A549 (cell line): ENCODE measurements at regions not wholly inside any gene's neighbourhood (a gene's known extent, or its start where the extent isn't known, plus 50 kb on each side); places are given as distances from the start of the nearest gene placed in this dataset.

Experiments
- CEBPB ChIP-seq, 2 experiments: fragments of >200 bp in 1 of 2; sonication (Bioruptor Twin) in 1 of 2; formaldehyde crosslinking in 1 of 2; IDR thresholded peaks; 2 replicates each; pipeline ENCODE4 v1.6.1; 2012 to 2016
- CTCF ChIP-seq: fragments of >200 bp; sonication (Bioruptor Twin); formaldehyde crosslinking; IDR thresholded peaks from 3 replicates; pipeline ENCODE4 v1.5.1; 2016
- JUNB ChIP-seq: fragments of >200 bp; sonication (Bioruptor Twin); formaldehyde crosslinking; IDR thresholded peaks from 2 replicates; pipeline ENCODE4 v1.6.1; 2016
- KDM1A ChIP-seq: fragments of 200-600 bp; sonication (generic); IDR thresholded peaks from 2 replicates; pipeline ENCODE4 v1.6.1; 2016; ENCODE audit warnings: low read depth, mild to moderate bottlenecking
- POLR2A ChIP-seq: IDR thresholded peaks from 2 replicates; pipeline ENCODE4 v1.6.1; 2012; ENCODE audit warnings: mild to moderate bottlenecking, low read length
- RCOR1 ChIP-seq: fragments of 150-350 bp; IDR thresholded peaks from 2 replicates; pipeline ENCODE4 v1.6.1; 2014; ENCODE audit warnings: antibody characterized with exemption, low read length, low read depth
- REST ChIP-seq: fragments of 200-600 bp; sonication (generic); IDR thresholded peaks from 2 replicates; pipeline ENCODE4 v1.6.1; 2016; ENCODE audit warnings: antibody characterized with exemption, mild to moderate bottlenecking, moderate library complexity
- SREBF2 ChIP-seq: fragments of 450-650 bp; IDR thresholded peaks from 2 replicates; pipeline ENCODE4 v1.6.1; 2014; ENCODE audit warnings: mild to moderate bottlenecking, moderate library complexity
- TF ChIP-seq, protein P1 (sequence below): fragments of 450-650 bp; IDR thresholded peaks from 2 replicates; pipeline ENCODE4 v1.6.1; 2014; ENCODE audit warnings: antibody characterized with exemption

GRCh38 chr2:19272039-19272438 is 86.4 kb downstream of the OSR1 start:
- no peak for TF ChIP-seq REST
- no peak for TF ChIP-seq POLR2A
- TF ChIP-seq CEBPB (IDR thresholded peaks at IDR 0.05): no peak
- TF ChIP-seq CTCF: no peak
- TF ChIP-seq SREBF2: no peak
- no peak for TF ChIP-seq KDM1A
- TF ChIP-seq, protein P1, sequence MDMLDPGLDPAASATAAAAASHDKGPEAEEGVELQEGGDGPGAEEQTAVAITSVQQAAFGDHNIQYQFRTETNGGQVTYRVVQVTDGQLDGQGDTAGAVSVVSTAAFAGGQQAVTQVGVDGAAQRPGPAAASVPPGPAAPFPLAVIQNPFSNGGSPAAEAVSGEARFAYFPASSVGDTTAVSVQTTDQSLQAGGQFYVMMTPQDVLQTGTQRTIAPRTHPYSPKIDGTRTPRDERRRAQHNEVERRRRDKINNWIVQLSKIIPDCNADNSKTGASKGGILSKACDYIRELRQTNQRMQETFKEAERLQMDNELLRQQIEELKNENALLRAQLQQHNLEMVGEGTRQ: no peak
- TF ChIP-seq RCOR1: no peak
- no peak for TF ChIP-seq JUNB
